HepG2 (cell line): ENCODE measurements at regions not wholly inside any gene's neighbourhood (a gene's known extent, or its start where the extent isn't known, plus 50 kb on each side); places are given as distances from the start of the nearest gene placed in this dataset.

ENCODE experiments used
- CBFB ChIP-seq: sonication (generic); formaldehyde crosslinking; IDR thresholded peaks from 2 replicates; pipeline ENCODE4 v1.4.0; 2020; ENCODE audit warnings: missing genetic modification reagents
- CCAR2 ChIP-seq: fragments of 200-400 bp; formaldehyde crosslinking; optimal IDR thresholded peaks from 2 replicates; pipeline ENCODE3; 2018; ENCODE audit warnings: low read depth, mild to moderate bottlenecking, low read length, moderate library complexity
- FIP1L1 ChIP-seq: fragments of 200-400 bp; formaldehyde crosslinking; IDR thresholded peaks from 2 replicates; pipeline ENCODE4 v1.6.1; 2018; ENCODE audit warnings: low read depth, mild to moderate bottlenecking, low read length, moderate library complexity, borderline replicate concordance; ENCODE audit not compliant: insufficient read depth
- MED8 ChIP-seq: sonication (generic); formaldehyde crosslinking; IDR thresholded peaks from 2 replicates; pipeline ENCODE4 v1.8.1; 2023; ENCODE audit warnings: mild to moderate bottlenecking, missing genetic modification reagents; ENCODE audit not compliant: insufficient replicate concordance
- RXRA ChIP-seq: sonication (generic); formaldehyde crosslinking; IDR thresholded peaks from 2 replicates; pipeline ENCODE4 v1.5.1; 2020; ENCODE audit warnings: missing genetic modification reagents
- SNAPC4 ChIP-seq: sonication (generic); formaldehyde crosslinking; IDR thresholded peaks from 2 replicates; pipeline ENCODE4 v1.4.0; 2020; ENCODE audit warnings: mild to moderate bottlenecking, missing genetic modification reagents

GRCh38 chr5:89230178-89230577, 347.2 kb upstream of the MEF2C start:
- TF ChIP-seq FIP1L1 (no peak), MED8 (CRISPR knock-in tag) (no peak), CBFB (no peak), RXRA (CRISPR knock-in tag) (no peak), CCAR2 (no peak), SNAPC4 (no peak)
